Endothelial cell of umbilical vein (primary cell): ENCODE measurements at regions not wholly inside any gene's neighbourhood (a gene's known extent, or its start where the extent isn't known, plus 50 kb on each side); places are given as distances from the start of the nearest gene placed in this dataset.

Source experiments
- BruUV-seq: library from RNA; stranded (reverse); fragments of 400-500 nt; replicated peaks from 2 replicates; lab custom pipeline; 2021; lab: Mats Ljungman, UMichigan
- CTCF ChIA-PET: fragments of 300-600, 350-600 bp; sonication (Branson Sonifier 250); formaldehyde crosslinking; loops from one replicate; lab custom pipeline; 2021; ENCODE audit warnings: antibody characterized with exemption, inconsistent platforms; lab: Charles Lee
- POLR2A ChIA-PET: fragments of 300-600, 350-600 bp; sonication (Branson Sonifier 250); formaldehyde crosslinking; loops from one replicate; lab custom pipeline; 2021; ENCODE audit warnings: antibody characterized with exemption, inconsistent platforms; lab: Charles Lee
- DNase-seq: peaks from one replicate; pipeline ENCODE4 v3.0.0-alpha.2; 2011; ENCODE audit warnings: low read depth, low spot score
- FAIRE-seq: peaks from 2 replicates; lab custom pipeline; 2011; peaks lifted over from hg19 to GRCh38; lab: Jason Lieb, UNC
- H2AFZ ChIP-seq: 2 replicates; pipeline ENCODE4 v1.6.0; 2012; ENCODE audit warnings: low read depth, low read length, control low read depth, inconsistent platforms
- H3K27ac ChIP-seq: 2 replicates; pipeline ENCODE4 v1.5.1; 2011; ENCODE audit warnings: low read depth, mild to moderate bottlenecking, control low read depth, low read length, moderate library complexity; ENCODE audit not compliant: insufficient read depth
- H3K27me3 ChIP-seq, 2 experiments: 2 replicates each; pipeline versions ENCODE4 v1.6.0 to v1.6.1; 2011; ENCODE audit warnings: low read length in 2 of 2, mixed read lengths in 1 of 2; ENCODE audit not compliant: control insufficient read depth in 2 of 2, insufficient read depth in 2 of 2
- H3K36me3 ChIP-seq, 2 experiments: 2 replicates in 1 of 2; 3 replicates in 1 of 2; pipeline ENCODE4 v1.5.1; 2011; ENCODE audit warnings: low read length in 2 of 2, mild to moderate bottlenecking in 1 of 2, moderate library complexity in 1 of 2; ENCODE audit not compliant: control insufficient read depth in 2 of 2, insufficient read depth in 2 of 2; ENCODE audit errors: extremely low read depth in 1 of 2
- H3K4me1 ChIP-seq: 3 replicates; pipeline ENCODE4 v1.5.1; 2011; ENCODE audit warnings: mild to moderate bottlenecking, low read length; ENCODE audit not compliant: control insufficient read depth, insufficient read depth; ENCODE audit errors: extremely low read depth
- H3K4me2 ChIP-seq: 2 replicates; pipeline ENCODE4 v1.6.1; 2011; ENCODE audit warnings: low read length, control low read depth, mixed read lengths; ENCODE audit not compliant: insufficient read depth
- H3K4me3 ChIP-seq, 3 experiments: fragments of 200-600 bp in 1 of 3; sonication (generic), shearing (Covaris generic) in 1 of 3; replicated peaks in 1 of 3; 2 replicates each; pipeline ENCODE4 v1.5.1; 2011 to 2016; ENCODE audit warnings: control low read depth in 3 of 3, low read length in 3 of 3, mild to moderate bottlenecking in 2 of 3, inconsistent platforms in 1 of 3, low read depth in 1 of 3, moderate library complexity in 1 of 3; ENCODE audit not compliant: insufficient read depth in 1 of 3
- H3K79me2 ChIP-seq: 2 replicates; pipeline ENCODE4 v1.6.0; 2012; ENCODE audit warnings: low read length, inconsistent platforms; ENCODE audit not compliant: control insufficient read depth, insufficient read depth
- H3K9ac ChIP-seq: replicated peaks from 2 replicates; pipeline ENCODE3; 2011; ENCODE audit warnings: low read length, control low read depth; ENCODE audit not compliant: insufficient read depth; ENCODE audit errors: extremely low read depth
- H3K9me1 ChIP-seq: replicated peaks from 3 replicates; pipeline ENCODE4 v1.6.0; 2011; ENCODE audit warnings: mild to moderate bottlenecking, low read length; ENCODE audit not compliant: control insufficient read depth, insufficient read depth; ENCODE audit errors: extremely low read depth
- H3K9me3 ChIP-seq: replicated peaks from 2 replicates; pipeline ENCODE4 v1.5.1; 2012; ENCODE audit warnings: low read length, inconsistent platforms; ENCODE audit not compliant: control insufficient read depth, insufficient read depth
- H4K20me1 ChIP-seq: replicated peaks from 2 replicates; pipeline ENCODE3; 2011; ENCODE audit warnings: mild to moderate bottlenecking, low read length; ENCODE audit not compliant: control insufficient read depth, insufficient read depth; ENCODE audit errors: extremely low read depth
- EZH2 ChIP-seq: IDR thresholded peaks from 2 replicates; pipeline ENCODE4 v1.6.1; 2012; ENCODE audit warnings: borderline replicate concordance, low read depth, mild to moderate bottlenecking, moderate library complexity, low read length, inconsistent platforms; ENCODE audit not compliant: severe bottlenecking
- FOS ChIP-seq: IDR thresholded peaks from 2 replicates; pipeline ENCODE4 v1.6.1; 2011; ENCODE audit warnings: mild to moderate bottlenecking, low read length, moderate library complexity, borderline replicate concordance; ENCODE audit not compliant: insufficient read depth
- GATA2 ChIP-seq: IDR thresholded peaks from 2 replicates; pipeline ENCODE4 v1.7.0; 2011; ENCODE audit warnings: low read depth, mild to moderate bottlenecking, moderate library complexity, mixed read lengths, low read length; ENCODE audit not compliant: insufficient read length, insufficient read depth
- JUN ChIP-seq: IDR thresholded peaks from 2 replicates; pipeline ENCODE4 v1.6.1; 2011; ENCODE audit warnings: borderline replicate concordance, low read depth; ENCODE audit not compliant: insufficient read length, insufficient read depth
- MYC ChIP-seq: IDR thresholded peaks from one replicate; pipeline ENCODE4 v1.6.1; 2011; ENCODE audit warnings: mild to moderate bottlenecking, low read depth, low read length
- POLR2A ChIP-seq: IDR thresholded peaks from 2 replicates; pipeline ENCODE4 v1.6.1; 2012; ENCODE audit warnings: low read depth, mild to moderate bottlenecking, control low read depth, low read length
- POLR2AphosphoS5 ChIP-seq: IDR thresholded peaks from 2 replicates; pipeline ENCODE4 v1.6.1; 2012; ENCODE audit warnings: low read depth, mild to moderate bottlenecking, control low read depth, low read length, moderate library complexity; ENCODE audit not compliant: insufficient read depth
- dilution Hi-C: fragments of 300-500 bp; cut with MboI; formaldehyde crosslinking; loops from one replicate; pipeline ENCODE4 v1.15.0; 2019; ENCODE audit warnings: low sequenced_read_pairs; ENCODE audit not compliant: extremely low pct_ligation_motif_present
- intact Hi-C: fragments of 100-400 bp; cut with micrococcal nuclease; formaldehyde crosslinking; loops from one replicate; pipeline ENCODE4 v1.10.0; 2022
- TF ChIP-seq, protein P1 (sequence below): IDR thresholded peaks from 2 replicates; pipeline ENCODE4 v1.6.1; 2011; ENCODE audit not compliant: insufficient read depth, insufficient read length
- TF ChIP-seq, protein P2 (sequence below), 2 donors: IDR thresholded peaks; 1 replicate in 1 of 2; 2 replicates in 1 of 2; pipeline ENCODE4 v1.5.1; 2011; ENCODE audit warnings: low read length in 2 of 2, mild to moderate bottlenecking in 2 of 2, moderate library complexity in 2 of 2, control low read depth in 1 of 2, inconsistent platforms in 1 of 2, low read depth in 1 of 2; ENCODE audit not compliant: insufficient read depth in 1 of 2; ENCODE audit errors: extremely low read depth in 1 of 2

DNA sequence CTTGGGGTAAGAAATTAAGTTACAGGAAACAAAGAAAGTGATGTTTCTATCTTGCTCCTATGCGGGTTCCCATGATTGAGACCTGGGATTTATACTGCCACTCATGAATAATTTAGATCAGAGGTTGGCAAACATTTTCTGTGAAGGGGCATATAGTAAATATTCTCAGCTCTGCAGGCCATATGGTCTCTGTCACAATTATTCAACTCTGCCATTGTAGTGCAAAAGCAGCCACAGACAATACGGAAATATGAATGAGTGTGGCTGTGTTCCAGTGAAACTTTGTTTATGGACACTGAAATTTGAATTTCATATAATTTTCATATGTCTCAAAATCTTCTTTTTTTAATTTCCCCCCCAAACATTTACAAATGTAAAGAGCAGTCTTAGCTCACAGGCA is 127.2 kb downstream of the FOXD2 start:
- H3K27me3 ChIP-seq, result peaks cover 0 to 2% of the 10 kb centered on the region in 2 experiments
- H3K36me3 ChIP-seq, result no peaks in the 10 kb centered on the region
- BruUV-seq, result no TSS peak
- TF ChIP-seq, protein P1, sequence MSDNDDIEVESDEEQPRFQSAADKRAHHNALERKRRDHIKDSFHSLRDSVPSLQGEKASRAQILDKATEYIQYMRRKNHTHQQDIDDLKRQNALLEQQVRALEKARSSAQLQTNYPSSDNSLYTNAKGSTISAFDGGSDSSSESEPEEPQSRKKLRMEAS, result no peak
- TF ChIP-seq GATA2 (no peak), POLR2AphosphoS5 (no peak), JUN (no peak), FOS (no peak), MYC (no peak), EZH2 (no peak), POLR2A (no peak)
- TF ChIP-seq, protein P2, sequence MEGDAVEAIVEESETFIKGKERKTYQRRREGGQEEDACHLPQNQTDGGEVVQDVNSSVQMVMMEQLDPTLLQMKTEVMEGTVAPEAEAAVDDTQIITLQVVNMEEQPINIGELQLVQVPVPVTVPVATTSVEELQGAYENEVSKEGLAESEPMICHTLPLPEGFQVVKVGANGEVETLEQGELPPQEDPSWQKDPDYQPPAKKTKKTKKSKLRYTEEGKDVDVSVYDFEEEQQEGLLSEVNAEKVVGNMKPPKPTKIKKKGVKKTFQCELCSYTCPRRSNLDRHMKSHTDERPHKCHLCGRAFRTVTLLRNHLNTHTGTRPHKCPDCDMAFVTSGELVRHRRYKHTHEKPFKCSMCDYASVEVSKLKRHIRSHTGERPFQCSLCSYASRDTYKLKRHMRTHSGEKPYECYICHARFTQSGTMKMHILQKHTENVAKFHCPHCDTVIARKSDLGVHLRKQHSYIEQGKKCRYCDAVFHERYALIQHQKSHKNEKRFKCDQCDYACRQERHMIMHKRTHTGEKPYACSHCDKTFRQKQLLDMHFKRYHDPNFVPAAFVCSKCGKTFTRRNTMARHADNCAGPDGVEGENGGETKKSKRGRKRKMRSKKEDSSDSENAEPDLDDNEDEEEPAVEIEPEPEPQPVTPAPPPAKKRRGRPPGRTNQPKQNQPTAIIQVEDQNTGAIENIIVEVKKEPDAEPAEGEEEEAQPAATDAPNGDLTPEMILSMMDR (IDR thresholded peaks at IDR 0.05; ENCODE audit: extremely low read depth in 1 of 2, insufficient read depth in 1 of 2, low read depth in 1 of 2, low read length in 2 of 2), result no peak
- no peak overlapping the region for H3K27ac ChIP-seq
- H3K9me1 ChIP-seq, result no peaks in the 10 kb centered on the region
- H3K4me1 ChIP-seq, result peaks cover 16% of the 10 kb centered on the region
- no peak for DNase-seq
- H3K9me3 ChIP-seq, result no peaks in the 10 kb centered on the region
- ChIA-PET POLR2A (no interaction called here), CTCF (no interaction called here)
- no peak overlapping the region for H3K9ac ChIP-seq
- H3K79me2 ChIP-seq, result no peaks in the 10 kb centered on the region
- no peaks in the 10 kb centered on the region for H4K20me1 ChIP-seq
- dilution Hi-C loops, result no loop called here
- FAIRE-seq, result no peak
- H3K4me2 ChIP-seq, result no peak overlapping the region
- no peak overlapping the region for H3K4me3 ChIP-seq
- no peak overlapping the region for H2AFZ ChIP-seq
- intact Hi-C loops, result loop anchor here (5.0 kb wide), 1 partner anchor 147 kb away; no protein-coding TSS in a partner anchor
